Kidney epithelial cell (primary cell): ENCODE measurements at regions not wholly inside any gene's neighbourhood (a gene's known extent, or its start where the extent isn't known, plus 50 kb on each side); places are given as distances from the start of the nearest gene placed in this dataset.

Source experiments
- DNase-seq: peaks from one replicate; pipeline ENCODE4 v3.0.0-alpha.2; 2010; ENCODE audit warnings: low read depth
- H3K27me3 ChIP-seq: 2 replicates; pipeline ENCODE4 v1.6.0; 2011; ENCODE audit warnings: low read length; ENCODE audit not compliant: control insufficient read depth, insufficient read depth
- H3K36me3 ChIP-seq: 2 replicates; pipeline ENCODE4 v1.5.1; 2011; ENCODE audit warnings: low read length; ENCODE audit not compliant: control insufficient read depth, insufficient read depth
- H3K4me3 ChIP-seq: 2 replicates; pipeline ENCODE4 v1.5.1; 2011; ENCODE audit warnings: low read depth, mild to moderate bottlenecking, control low read depth, low read length
- CTCF ChIP-seq: IDR thresholded peaks from 2 replicates; pipeline ENCODE4 v1.5.1; 2011; ENCODE audit warnings: mild to moderate bottlenecking, moderate library complexity, low read length, control low read depth, inconsistent platforms; ENCODE audit not compliant: insufficient read depth, poor library complexity, severe bottlenecking

GRCh38 chr9:1453636-1454035 lies 403.5 kb downstream of the DMRT2 start:
- H3K36me3 ChIP-seq = no peaks in the 10 kb centered on the region
- TF ChIP-seq CTCF = no peak
- DNase-seq = no peak
- no peaks in the 10 kb centered on the region for H3K27me3 ChIP-seq
- H3K4me3 ChIP-seq = no peak overlapping the region

- Histone ChIP-seq H3K4me3 (no peak overlapping the region), H3K27me3 (no peaks in the 10 kb centered on the region), H3K36me3 (no peaks in the 10 kb centered on the region)
- TF ChIP-seq CTCF = no peak
- DNase-seq = no peak
These were observed 404.1 kb downstream of the DMRT2 start for GRCh38 chr9:1454211-1454610.

- TF ChIP-seq CTCF = no peak
- no peak for DNase-seq
- no peaks in the 10 kb centered on the region for H3K27me3 ChIP-seq
- no peak overlapping the region for H3K4me3 ChIP-seq
- H3K36me3 ChIP-seq = no peaks in the 10 kb centered on the region
These were observed 404.6 kb downstream of the DMRT2 start for GRCh38 chr9:1454616-1455347.

GRCh38 chr9:1455766-1456165 lies 405.6 kb downstream of the DMRT2 start:
- no peaks in the 10 kb centered on the region for H3K27me3 ChIP-seq
- no peak for DNase-seq
- H3K36me3 ChIP-seq = no peaks in the 10 kb centered on the region
- no peak for TF ChIP-seq CTCF
- no peak overlapping the region for H3K4me3 ChIP-seq

- DNase-seq = no peak
These were observed 406.3 kb downstream of the DMRT2 start for GRCh38 chr9:1456301-1457024.

More at GRCh38 chr9:1456301-1457024, 406.3 kb downstream of the DMRT2 start:
- Histone ChIP-seq H3K4me3 (no peak overlapping the region), H3K27me3 (no peaks in the 10 kb centered on the region), H3K36me3 (no peaks in the 10 kb centered on the region)
- no peak for TF ChIP-seq CTCF
